HL-60 (cell line): ENCODE measurements at regions not wholly inside any gene's neighbourhood (a gene's known extent, or its start where the extent isn't known, plus 50 kb on each side); places are given as distances from the start of the nearest gene placed in this dataset.

Experiments used
- POLR2AphosphoS5 ChIP-seq: IDR thresholded peaks from 2 replicates; pipeline ENCODE4 v1.6.1; 2012; ENCODE audit warnings: low read depth
- TF ChIP-seq, protein P1 (sequence below): IDR thresholded peaks from one replicate; pipeline ENCODE4 v1.5.1; 2011; ENCODE audit warnings: low read length, control low read depth, inconsistent platforms; ENCODE audit not compliant: insufficient read depth
- TF ChIP-seq, protein P2 (sequence below): IDR thresholded peaks from 2 replicates; pipeline ENCODE4 v1.6.1; 2012; ENCODE audit warnings: low read depth; ENCODE audit not compliant: insufficient replicate concordance

DNA sequence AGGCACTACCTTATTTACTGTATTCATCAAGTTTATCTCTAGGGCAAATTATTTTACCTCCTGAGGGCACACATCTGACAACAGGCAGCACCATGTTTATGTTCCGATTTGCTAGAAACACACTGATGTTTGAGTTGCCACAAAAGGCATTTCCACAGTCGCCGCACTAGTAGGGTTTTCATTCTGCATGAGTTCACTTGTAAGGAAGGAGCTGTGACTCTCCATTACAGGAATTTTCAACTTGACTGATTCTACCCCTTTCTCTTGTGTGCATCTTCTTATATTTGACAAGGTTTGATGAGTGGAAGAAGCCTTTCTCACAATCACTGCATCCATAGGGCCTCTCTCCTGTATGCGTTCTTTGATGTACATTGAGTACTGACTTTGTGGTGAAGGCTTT is 455.9 kb upstream of the CNTN5 start:
- TF ChIP-seq, protein P1, sequence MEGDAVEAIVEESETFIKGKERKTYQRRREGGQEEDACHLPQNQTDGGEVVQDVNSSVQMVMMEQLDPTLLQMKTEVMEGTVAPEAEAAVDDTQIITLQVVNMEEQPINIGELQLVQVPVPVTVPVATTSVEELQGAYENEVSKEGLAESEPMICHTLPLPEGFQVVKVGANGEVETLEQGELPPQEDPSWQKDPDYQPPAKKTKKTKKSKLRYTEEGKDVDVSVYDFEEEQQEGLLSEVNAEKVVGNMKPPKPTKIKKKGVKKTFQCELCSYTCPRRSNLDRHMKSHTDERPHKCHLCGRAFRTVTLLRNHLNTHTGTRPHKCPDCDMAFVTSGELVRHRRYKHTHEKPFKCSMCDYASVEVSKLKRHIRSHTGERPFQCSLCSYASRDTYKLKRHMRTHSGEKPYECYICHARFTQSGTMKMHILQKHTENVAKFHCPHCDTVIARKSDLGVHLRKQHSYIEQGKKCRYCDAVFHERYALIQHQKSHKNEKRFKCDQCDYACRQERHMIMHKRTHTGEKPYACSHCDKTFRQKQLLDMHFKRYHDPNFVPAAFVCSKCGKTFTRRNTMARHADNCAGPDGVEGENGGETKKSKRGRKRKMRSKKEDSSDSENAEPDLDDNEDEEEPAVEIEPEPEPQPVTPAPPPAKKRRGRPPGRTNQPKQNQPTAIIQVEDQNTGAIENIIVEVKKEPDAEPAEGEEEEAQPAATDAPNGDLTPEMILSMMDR = no peak
- no peak for TF ChIP-seq POLR2AphosphoS5
- TF ChIP-seq, protein P2, sequence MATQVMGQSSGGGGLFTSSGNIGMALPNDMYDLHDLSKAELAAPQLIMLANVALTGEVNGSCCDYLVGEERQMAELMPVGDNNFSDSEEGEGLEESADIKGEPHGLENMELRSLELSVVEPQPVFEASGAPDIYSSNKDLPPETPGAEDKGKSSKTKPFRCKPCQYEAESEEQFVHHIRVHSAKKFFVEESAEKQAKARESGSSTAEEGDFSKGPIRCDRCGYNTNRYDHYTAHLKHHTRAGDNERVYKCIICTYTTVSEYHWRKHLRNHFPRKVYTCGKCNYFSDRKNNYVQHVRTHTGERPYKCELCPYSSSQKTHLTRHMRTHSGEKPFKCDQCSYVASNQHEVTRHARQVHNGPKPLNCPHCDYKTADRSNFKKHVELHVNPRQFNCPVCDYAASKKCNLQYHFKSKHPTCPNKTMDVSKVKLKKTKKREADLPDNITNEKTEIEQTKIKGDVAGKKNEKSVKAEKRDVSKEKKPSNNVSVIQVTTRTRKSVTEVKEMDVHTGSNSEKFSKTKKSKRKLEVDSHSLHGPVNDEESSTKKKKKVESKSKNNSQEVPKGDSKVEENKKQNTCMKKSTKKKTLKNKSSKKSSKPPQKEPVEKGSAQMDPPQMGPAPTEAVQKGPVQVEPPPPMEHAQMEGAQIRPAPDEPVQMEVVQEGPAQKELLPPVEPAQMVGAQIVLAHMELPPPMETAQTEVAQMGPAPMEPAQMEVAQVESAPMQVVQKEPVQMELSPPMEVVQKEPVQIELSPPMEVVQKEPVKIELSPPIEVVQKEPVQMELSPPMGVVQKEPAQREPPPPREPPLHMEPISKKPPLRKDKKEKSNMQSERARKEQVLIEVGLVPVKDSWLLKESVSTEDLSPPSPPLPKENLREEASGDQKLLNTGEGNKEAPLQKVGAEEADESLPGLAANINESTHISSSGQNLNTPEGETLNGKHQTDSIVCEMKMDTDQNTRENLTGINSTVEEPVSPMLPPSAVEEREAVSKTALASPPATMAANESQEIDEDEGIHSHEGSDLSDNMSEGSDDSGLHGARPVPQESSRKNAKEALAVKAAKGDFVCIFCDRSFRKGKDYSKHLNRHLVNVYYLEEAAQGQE = no peak
